Activated CD4-positive, alpha-beta T cell treated with anti-CD3 and anti-CD28 coated beads, Interleukin-2, amount 50 U/mL, for 16 hours (primary cell): ENCODE measurements at regions not wholly inside any gene's neighbourhood (a gene's known extent, or its start where the extent isn't known, plus 50 kb on each side); places are given as distances from the start of the nearest gene placed in this dataset.

Source experiments
- DNase-seq: peaks from one replicate; pipeline ENCODE4 v3.0.0-alpha.2; 2020

DNA sequence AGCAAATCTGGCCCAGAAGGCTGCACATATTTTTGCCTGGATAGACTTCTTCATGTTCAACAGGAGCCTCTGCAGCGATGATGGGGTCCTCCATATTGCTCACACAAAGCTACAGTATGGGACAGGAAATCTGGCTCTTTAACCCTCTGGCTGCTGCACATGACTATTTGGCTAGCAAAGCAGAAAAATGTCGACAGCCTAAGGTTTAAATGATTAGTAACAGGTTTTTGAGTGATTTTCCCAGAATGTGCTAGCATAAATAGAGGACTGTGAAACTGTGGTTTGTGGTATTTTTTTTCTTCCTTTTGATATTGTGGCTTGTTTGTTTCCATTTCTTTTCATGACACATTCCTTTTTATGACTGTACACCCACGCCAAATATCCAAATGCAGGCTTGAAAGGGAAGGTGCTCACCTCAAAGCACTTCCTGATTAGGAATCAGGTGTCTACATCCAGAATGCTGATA, 120.2 kb upstream of the GK2 start:
- DNase-seq, result peak; percentile 59

DNA sequence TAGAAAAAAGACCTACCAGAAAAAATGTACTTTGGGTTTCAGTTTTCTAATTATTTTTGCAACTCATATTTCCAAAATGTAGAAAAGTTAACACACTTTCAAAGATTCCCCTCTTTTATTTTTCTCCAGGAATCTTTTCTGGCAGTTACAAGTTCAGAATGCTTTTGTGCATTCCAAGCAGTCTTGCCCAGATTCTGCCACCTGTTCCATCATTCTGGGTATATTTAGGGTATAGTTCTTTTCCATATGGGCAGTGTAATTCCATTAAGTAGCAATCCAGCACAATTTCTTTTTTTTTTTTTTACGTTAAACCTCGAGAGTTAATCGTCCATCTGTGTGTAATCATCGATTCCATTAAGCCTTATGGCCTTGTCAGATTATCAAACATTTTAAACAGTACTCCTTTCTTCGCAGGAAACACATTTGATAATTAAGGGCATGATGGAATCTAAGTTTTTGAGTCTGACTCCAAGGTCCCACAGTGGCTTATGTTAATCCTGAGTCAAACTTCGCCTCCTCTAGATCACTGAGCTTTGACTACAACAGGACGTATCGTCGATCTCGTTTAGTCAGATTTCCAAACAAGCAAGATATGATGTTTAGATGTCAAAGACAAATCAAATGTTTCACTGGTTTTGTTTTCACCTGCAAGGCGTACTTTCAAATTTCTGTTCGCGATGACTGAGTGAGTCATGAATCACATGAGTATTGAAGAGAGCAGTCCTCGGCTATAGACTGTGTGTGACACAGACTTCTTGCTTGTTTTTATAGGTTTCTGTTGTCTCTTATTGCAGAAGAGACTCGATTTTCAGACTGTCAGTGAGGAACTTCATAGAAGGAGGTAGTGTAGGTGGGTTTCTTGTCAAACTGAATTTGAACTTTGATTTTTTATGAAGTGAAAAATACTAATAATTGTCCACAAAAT, 118.9 kb upstream of the GK2 start:
- peak; percentile 12 for DNase-seq

DNA sequence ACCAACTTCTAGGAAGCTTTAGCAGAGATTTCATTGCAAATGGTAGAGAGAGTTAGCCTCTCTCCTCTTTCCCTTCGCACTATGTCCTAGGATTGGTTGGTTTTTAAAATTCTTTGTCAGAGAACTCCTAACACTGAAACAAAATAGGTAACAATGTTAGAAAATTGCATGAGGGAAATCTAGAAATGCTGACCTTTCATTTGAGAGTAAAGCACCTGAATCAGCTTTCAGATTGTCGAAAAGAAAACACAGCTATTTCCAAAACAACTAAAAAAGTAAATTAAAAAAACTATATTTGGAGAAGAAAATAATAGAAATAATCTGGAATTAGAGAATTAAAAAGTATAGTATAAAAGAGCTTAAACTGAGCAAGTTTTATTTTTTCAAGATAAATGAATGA, 108.1 kb upstream of the GK2 start:
- DNase-seq, result no peak

DNA sequence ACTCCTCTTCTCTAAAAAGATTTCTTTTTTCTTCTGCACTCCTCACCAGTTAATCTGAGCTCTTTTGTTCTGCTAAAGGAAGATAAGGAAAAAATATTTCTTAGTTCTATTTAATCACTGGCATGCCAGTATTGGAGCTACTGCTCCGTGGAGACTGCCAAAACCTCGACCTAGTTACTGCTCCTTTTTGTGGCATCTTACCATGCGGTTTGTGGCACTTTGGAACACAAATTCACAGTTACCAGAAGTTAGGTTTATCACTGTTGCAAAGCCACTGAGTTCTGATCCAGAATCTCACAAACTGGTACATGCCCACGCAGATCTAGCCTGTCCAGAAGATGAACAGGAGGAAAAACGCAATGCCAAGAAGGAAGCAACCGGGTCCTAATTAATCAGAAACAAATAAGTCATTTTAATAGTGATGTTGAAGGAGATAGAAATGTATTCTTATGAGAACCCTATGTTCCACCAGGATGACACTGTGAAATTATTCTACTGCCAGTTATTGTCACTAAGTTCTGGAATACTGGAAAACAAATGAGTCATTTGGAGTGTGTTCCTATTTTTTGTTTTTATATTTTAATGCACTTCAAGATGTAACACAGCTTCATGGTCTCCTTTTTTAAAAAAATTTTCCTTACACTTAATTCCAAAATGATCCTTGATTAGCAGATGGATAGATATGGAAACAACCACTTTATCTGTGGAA, 106.7 kb upstream of the GK2 start:
- no peak for DNase-seq

DNA sequence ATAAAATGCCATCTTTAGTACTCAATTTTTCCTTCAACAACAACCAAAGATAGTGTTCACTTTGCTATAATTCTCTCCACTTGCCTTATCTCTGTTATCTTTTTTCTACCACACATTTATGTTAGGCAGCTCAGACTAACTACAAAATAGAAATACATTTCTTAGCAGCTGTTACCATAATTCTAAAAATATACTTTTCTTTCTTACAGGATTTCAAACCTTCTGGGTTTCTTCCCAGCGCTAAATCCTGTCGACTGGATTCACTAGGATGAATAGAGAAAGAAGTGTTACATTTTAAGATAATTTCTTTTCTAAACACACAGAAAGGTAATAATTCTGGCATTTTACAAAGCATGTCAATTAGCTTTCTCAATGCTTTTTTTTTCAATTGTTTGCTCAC, 105.5 kb upstream of the GK2 start:
- no peak for DNase-seq

DNA sequence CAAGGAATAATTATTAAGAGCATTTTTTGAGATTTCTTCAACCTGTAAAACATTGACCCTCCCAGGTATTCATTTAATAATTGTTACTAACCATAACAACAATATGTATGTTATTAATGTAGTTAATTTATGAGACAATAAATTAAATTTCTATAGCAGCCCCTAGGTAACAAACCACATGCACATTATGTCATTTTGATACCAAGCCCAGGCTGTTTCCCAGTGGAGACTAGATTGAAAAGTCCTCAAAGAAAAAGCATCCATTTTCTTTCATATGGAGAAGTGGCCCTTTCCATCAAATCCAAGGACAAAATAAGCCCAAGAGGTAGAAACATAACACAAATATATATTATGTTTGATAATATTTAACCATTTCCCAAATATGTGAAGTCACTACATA, 104.3 kb upstream of the GK2 start:
- DNase-seq, result no peak

DNA sequence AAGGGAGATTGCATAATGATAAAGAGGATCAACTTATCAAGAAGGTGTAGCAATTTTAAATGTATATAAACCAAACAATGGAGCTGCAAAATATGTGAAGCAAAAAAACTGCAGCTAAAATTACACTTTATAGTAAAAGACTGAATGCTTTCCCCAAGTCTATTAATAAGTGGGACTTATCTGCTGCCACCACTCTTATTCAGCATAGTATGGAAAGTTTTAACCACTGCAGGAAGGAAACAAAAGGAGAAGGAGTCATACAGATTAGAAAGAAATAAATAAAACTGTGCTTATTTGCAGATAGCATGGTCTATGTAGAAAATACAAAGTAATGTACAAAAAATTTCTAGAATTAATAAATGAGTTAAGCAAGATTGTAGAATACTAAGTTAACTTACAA, 94.1 kb upstream of the GK2 start:
- DNase-seq, result no peak

DNA sequence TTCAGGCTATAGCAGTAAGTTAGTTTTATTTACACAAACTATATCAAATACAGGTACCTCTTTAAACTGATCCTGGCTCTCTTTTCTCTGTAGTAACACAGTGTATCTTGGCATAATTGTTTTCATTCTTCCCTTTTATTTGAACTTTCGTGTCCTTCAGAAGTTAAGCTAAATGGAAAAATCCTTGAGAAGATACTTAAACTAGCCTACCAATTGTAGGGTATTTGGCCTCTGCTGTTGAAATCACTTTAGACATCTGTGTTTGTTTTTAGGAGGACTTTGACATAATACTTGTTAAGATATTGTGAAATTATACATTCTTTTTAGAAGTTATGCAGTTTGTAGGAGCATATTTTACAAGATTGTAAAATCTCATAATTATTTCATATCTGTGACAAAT, 90.3 kb upstream of the GK2 start:
- DNase-seq, result no peak

DNA sequence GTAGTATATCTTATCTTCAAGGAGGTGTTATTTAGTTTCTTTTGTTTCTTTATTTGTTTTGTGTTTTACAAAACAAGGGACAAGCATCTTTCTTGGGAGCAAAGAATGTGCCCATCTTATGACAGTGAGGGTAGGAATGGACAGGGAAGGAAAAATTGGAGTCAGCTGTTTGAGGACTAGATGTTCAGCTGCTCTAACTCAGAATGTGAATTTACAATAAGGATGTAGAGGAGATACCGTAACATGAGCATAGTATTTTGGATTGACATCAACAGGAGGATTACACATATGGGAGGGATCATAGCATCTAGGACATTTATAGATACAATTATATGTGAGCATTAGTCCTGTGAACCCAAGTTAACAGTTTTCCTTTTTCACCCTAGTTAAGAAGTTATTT, 89.0 kb upstream of the GK2 start:
- DNase-seq, result no peak

DNA sequence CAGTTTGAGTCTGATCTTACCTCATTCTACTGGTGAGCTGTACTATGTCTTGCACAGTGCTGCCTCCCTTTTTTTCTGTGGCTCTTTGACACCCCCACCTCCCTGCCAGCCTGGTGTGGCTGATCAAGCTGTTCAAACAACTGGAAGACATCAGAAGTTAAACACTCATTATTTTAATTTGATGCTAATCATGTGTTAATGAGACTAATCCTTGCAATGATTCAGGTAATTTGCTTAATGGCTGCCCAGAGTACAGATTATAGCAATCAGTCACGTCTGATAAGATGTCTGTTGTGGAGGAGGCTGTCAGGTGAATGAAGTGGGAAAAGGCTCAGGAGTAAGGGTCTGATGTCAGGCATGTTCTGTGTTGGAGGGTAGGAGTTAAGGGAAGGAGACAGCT, 87.4 kb upstream of the GK2 start:
- DNase-seq, result no peak

DNA sequence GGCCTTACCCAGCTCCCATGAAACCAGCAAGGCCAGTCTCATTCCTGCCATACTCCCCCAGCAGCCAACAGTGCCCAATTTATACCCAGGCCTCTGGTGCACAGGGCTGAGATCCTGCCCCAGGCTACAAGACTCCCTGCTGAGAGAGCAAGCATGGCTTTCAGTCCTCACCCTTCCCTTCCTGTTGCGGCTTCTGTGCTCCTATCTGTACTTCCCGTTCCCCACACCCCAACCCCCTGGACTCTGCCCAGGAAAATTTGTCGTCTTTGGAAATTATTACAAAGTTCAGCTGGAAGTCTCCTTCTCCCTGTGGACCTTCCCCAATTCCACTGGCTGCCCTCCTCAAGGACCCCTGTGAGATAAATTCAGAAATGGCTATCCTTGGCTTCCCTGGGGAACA, 84.1 kb upstream of the GK2 start:
- no peak for DNase-seq

DNA sequence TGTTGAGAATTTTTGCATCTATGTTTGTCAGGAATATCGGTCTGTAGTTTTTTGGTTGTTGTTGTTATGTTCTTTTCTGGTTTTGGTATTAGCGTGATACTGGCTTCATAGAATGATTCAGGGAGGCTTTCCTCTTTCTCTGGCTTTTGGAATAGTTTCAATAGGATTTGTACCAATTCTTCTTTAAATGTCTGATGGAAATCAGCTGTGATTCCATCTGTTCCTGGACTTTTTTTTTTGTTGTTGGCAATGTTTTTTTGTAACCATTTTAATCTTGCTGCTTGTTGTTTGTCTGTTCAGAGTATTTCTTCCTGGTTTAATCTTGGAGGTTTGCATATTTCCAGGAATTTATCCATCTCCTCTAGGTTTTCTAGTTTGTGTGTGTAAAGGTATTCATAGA, 81.5 kb upstream of the GK2 start:
- no peak for DNase-seq

DNA sequence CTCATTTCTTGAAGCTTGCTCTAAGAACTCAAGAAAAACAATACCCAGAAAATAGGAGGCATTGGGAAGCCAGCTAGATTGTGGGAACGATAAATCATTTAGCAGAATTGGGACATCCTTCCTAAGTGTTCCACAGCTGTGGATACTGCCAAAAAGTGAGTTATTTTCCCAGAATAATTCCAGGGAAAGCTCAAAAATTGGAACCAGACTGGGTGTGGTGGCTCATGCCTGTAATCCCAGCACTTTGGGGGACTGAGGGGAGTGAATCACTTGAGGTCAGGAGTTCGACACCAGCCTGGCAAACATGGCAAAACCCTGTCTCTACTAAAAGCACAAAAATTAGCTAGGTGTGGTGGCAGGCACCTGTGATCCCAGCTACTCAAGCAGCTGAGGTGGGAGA, 68.2 kb upstream of the GK2 start:
- no peak for DNase-seq

DNA sequence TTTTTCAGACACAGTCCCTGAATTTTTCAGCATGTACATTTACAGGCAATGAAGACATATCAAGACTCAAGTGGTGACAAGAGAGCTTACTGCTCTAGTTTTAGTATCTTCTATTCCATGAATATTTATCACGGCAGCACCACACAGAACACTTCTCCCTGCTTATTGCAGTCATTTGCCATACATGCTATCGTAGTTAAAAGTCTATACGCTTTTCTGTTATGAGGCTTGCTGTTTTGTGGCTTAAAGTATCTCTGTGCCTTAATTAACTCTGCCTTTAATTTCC, 65.4 kb upstream of the GK2 start:
- DNase-seq, result no peak

DNA sequence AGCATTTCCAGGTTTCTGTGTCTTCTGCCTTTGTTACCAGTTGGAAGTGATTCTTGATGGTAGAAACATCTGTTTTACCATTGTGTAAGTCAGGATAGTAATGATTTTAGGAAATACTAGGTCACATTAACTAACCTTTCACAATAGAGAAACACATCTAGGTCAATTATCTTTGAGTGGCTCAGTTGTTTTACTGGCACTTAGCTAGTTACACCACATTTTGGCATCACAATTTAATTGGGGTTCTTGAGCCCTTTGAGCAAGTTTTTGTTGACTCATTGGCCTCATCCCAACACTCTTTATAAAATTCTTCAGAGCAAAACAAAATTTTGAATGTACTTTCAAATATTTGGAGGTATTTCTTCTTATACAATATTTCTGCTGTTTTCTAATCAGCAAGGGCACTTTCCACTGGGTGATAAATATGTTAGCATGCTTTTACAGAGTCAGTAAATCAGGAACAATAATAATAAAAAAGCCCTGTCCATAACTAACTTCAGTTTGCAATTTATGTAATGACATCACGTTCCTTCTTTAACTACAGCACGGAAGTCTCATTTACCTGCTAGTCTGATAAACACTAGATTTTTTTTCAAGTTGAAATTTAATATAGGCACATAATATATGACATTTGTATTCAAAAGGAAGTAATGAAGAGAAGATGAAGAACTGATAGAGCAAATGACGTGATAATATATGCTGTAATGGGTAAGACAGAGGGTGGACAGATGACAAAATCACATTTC, 64.8 kb upstream of the GK2 start:
- no peak for DNase-seq

DNA sequence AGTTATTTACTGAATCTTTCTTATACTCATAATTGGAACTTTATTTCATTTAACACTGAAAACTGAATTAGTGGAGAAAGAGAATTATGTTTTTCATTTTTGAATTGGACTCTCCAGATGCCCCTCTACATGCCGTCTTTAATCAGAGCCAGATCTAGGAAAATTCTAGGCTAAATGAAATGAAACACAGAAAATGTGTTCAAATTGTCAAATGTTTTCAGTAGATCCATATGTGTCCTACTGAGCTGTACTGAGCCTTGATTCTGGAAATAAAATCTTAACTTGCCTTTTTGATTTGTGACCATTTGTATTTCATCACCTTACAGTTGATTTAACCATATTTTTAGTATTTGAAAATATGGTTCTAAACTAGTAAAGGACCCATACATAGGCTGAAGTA, 64.0 kb upstream of the GK2 start:
- DNase-seq, result no peak

DNA sequence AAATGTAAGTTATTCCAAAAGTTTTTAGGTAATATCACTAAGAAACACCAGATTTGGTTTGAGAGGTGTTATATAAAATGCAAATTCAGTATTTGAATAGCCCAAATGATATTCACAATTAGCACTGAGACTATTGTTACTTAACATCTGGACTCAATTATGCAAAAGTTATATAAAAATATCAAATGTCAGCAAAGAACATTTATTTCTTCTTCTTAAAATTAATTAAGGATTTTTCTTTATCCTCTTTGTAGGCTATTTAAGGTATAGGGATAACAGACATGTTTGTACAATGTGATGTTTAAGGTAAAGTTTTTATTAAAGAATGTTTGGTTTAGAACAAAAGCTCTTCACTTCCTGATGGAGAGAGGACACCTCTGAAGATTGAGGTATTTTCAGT, 63.3 kb upstream of the GK2 start:
- DNase-seq, result no peak

DNA sequence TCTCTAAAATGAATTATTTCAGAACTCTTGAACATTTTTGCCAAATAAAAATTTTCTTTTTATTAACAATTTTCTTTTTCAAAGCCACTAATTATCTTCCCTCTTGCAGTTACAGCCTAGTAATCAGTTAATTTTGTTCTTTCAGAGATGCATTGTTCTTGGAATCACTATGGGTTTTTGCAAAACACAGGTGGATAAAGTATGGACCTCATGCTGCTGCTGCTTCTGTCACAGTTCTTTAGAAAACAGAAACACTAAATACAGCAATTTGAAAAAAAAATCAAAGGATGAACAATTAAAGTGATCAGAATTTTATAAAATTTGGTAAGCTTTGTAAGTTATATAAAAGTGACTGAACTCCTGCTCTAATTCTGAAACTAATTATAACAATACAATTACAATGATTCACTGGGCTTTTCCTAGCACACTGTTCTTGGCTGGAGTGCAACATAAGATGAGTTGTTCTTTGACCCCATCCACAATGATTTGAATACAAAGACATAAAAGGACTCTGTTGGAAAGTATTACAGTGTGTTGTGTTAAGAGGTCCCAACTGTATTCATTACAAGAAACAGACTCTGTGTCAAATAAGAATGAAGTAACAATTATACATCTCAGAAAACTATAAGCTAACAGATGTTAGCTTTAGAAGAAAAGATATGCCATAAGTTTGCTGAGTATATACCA, 59.4 kb upstream of the GK2 start:
- no peak for DNase-seq

DNA sequence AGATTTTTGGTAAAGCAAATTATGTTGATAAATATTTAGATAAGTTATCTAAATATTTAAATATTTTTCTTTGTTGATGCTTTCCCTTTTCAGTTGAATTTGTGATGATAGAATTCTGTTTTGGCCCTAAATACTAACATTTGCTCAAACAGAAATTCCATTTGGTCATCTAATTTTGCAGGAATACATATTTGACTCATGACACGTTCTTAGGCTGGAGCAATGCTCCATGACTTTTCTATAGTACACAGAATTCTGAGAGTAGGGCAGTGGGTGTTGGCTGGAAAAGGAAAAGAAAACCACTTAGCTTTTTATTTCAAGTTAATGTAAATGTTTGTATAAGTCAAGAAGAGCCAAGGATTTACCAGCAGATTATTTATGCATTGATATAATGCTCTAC, 58.6 kb upstream of the GK2 start:
- DNase-seq, result no peak
